ENCODE measurements at regions not wholly inside any gene's neighbourhood (a gene's known extent, or its start where the extent isn't known, plus 50 kb on each side); places are given as distances from the start of the nearest gene placed in this dataset.

GRCh38 chr13:80870186-80870585 is 529.3 kb upstream of the SPRY2 start:
- no peak for FAIRE-seq
- no peak for DNase-seq
- 67 to 68% (median 68%) methylated on average over 5 of the region's 5 CpGs for WGBS, 3 donors

GRCh38 chr13:80866921-80867320 is 526.0 kb upstream of the SPRY2 start:
- 84 to 89% (median 84%) methylated on average over 3 of the region's 3 CpGs for WGBS, 3 donors
- Histone ChIP-seq H3K4me1 (ENCODE audit: control insufficient read depth in 3 of 3, insufficient read depth in 2 of 3, low read depth in 1 of 3, low read length in 2 of 3) (no peaks in the 10 kb centered on the region), H3K27me3 (ENCODE audit: control insufficient read depth in 3 of 3, insufficient read depth in 3 of 3, low read length in 3 of 3) (no peaks in the 10 kb centered on the region), H3K36me3 (ENCODE audit: control insufficient read depth in 3 of 3, insufficient read depth in 2 of 3, low read depth in 1 of 3, low read length in 3 of 3) (no peaks in the 10 kb centered on the region), H3K4me3 (ENCODE audit: low read depth in 1 of 3, low read length in 3 of 3) (no peak overlapping the region), H3K27ac (ENCODE audit: low read depth in 1 of 3, low read length in 2 of 3) (no peak overlapping the region), H3K9me3 (ENCODE audit: control insufficient read depth in 2 of 2, insufficient read depth in 1 of 2, low read depth in 1 of 2, low read length in 1 of 2) (no peaks in the 10 kb centered on the region)
- FAIRE-seq: no peak
- no peak for DNase-seq

More at GRCh38 chr13:80870186-80870585, 529.3 kb upstream of the SPRY2 start:
- H3K27me3 ChIP-seq (ENCODE audit: control insufficient read depth in 3 of 3, insufficient read depth in 3 of 3, low read length in 3 of 3): no peaks in the 10 kb centered on the region
- no peaks in the 10 kb centered on the region for H3K36me3 ChIP-seq (ENCODE audit: control insufficient read depth in 3 of 3, insufficient read depth in 2 of 3, low read depth in 1 of 3, low read length in 3 of 3)
- no peaks in the 10 kb centered on the region for H3K9me3 ChIP-seq (ENCODE audit: control insufficient read depth in 2 of 2, insufficient read depth in 1 of 2, low read depth in 1 of 2, low read length in 1 of 2)
- no peaks in the 10 kb centered on the region for H3K4me1 ChIP-seq (ENCODE audit: control insufficient read depth in 3 of 3, insufficient read depth in 2 of 3, low read depth in 1 of 3, low read length in 2 of 3)
- no peak overlapping the region for H3K4me3 ChIP-seq (ENCODE audit: low read depth in 1 of 3, low read length in 3 of 3)
- no peak overlapping the region for H3K27ac ChIP-seq (ENCODE audit: low read depth in 1 of 3, low read length in 2 of 3)

- Histone ChIP-seq H3K27me3 (ENCODE audit: control insufficient read depth in 3 of 3, insufficient read depth in 3 of 3, low read length in 3 of 3) (no peaks in the 10 kb centered on the region), H3K27ac (ENCODE audit: low read depth in 1 of 3, low read length in 2 of 3) (no peak overlapping the region), H3K4me3 (ENCODE audit: low read depth in 1 of 3, low read length in 3 of 3) (no peak overlapping the region), H3K4me1 (ENCODE audit: control insufficient read depth in 3 of 3, insufficient read depth in 2 of 3, low read depth in 1 of 3, low read length in 2 of 3) (no peaks in the 10 kb centered on the region), H3K36me3 (ENCODE audit: control insufficient read depth in 3 of 3, insufficient read depth in 2 of 3, low read depth in 1 of 3, low read length in 3 of 3) (no peaks in the 10 kb centered on the region), H3K9me3 (ENCODE audit: control insufficient read depth in 2 of 2, insufficient read depth in 1 of 2, low read depth in 1 of 2, low read length in 1 of 2) (no peaks in the 10 kb centered on the region)
- 11 to 53% (median 26%) methylated on average over 1 of the region's 1 CpG for WGBS, 3 donors
- DNase-seq (no peak), FAIRE-seq (no peak)
These were observed 524.4 kb upstream of the SPRY2 start for GRCh38 chr13:80865329-80865728.

- Histone ChIP-seq H3K4me1 (ENCODE audit: control insufficient read depth in 3 of 3, insufficient read depth in 2 of 3, low read depth in 1 of 3, low read length in 2 of 3) (no peaks in the 10 kb centered on the region), H3K9me3 (ENCODE audit: control insufficient read depth in 2 of 2, insufficient read depth in 1 of 2, low read depth in 1 of 2, low read length in 1 of 2) (no peaks in the 10 kb centered on the region), H3K27me3 (ENCODE audit: control insufficient read depth in 3 of 3, insufficient read depth in 3 of 3, low read length in 3 of 3) (no peaks in the 10 kb centered on the region), H3K27ac (ENCODE audit: low read depth in 1 of 3, low read length in 2 of 3) (no peak overlapping the region), H3K36me3 (ENCODE audit: control insufficient read depth in 3 of 3, insufficient read depth in 2 of 3, low read depth in 1 of 3, low read length in 3 of 3) (no peaks in the 10 kb centered on the region), H3K4me3 (ENCODE audit: low read depth in 1 of 3, low read length in 3 of 3) (no peak overlapping the region)
- WGBS, 3 donors: 48 to 83% (median 70%) methylated on average over 4 of the region's 4 CpGs
- peak in 1 of 2 donors; percentile 12 for DNase-seq
- no peak for FAIRE-seq
These were observed 521.5 kb upstream of the SPRY2 start for GRCh38 chr13:80862456-80862855.

GRCh38 chr13:80860845-80861244 is 519.9 kb upstream of the SPRY2 start:
- no peak overlapping the region for H3K27ac ChIP-seq (ENCODE audit: low read depth in 1 of 3, low read length in 2 of 3)
- no peaks in the 10 kb centered on the region for H3K9me3 ChIP-seq (ENCODE audit: control insufficient read depth in 2 of 2, insufficient read depth in 1 of 2, low read depth in 1 of 2, low read length in 1 of 2)
- no peak overlapping the region for H3K4me3 ChIP-seq (ENCODE audit: low read depth in 1 of 3, low read length in 3 of 3)
- no peaks in the 10 kb centered on the region for H3K36me3 ChIP-seq (ENCODE audit: control insufficient read depth in 3 of 3, insufficient read depth in 2 of 3, low read depth in 1 of 3, low read length in 3 of 3)
- no peaks in the 10 kb centered on the region for H3K27me3 ChIP-seq (ENCODE audit: control insufficient read depth in 3 of 3, insufficient read depth in 3 of 3, low read length in 3 of 3)
- FAIRE-seq: no peak
- H3K4me1 ChIP-seq (ENCODE audit: control insufficient read depth in 3 of 3, insufficient read depth in 2 of 3, low read depth in 1 of 3, low read length in 2 of 3): no peaks in the 10 kb centered on the region
- 64 to 72% (median 71%) methylated on average over 2 of the region's 2 CpGs for WGBS, 3 donors
- no peak for DNase-seq

GRCh38 chr13:80858131-80858530 is 517.2 kb upstream of the SPRY2 start:
- Histone ChIP-seq H3K4me3 (ENCODE audit: low read depth in 1 of 3, low read length in 3 of 3) (no peak overlapping the region), H3K9me3 (ENCODE audit: control insufficient read depth in 2 of 2, insufficient read depth in 1 of 2, low read depth in 1 of 2, low read length in 1 of 2) (no peaks in the 10 kb centered on the region), H3K36me3 (ENCODE audit: control insufficient read depth in 3 of 3, insufficient read depth in 2 of 3, low read depth in 1 of 3, low read length in 3 of 3) (no peaks in the 10 kb centered on the region), H3K27ac (ENCODE audit: low read depth in 1 of 3, low read length in 2 of 3) (no peak overlapping the region), H3K27me3 (ENCODE audit: control insufficient read depth in 3 of 3, insufficient read depth in 3 of 3, low read length in 3 of 3) (no peaks in the 10 kb centered on the region), H3K4me1 (ENCODE audit: control insufficient read depth in 3 of 3, insufficient read depth in 2 of 3, low read depth in 1 of 3, low read length in 2 of 3) (no peaks in the 10 kb centered on the region)
- WGBS, 3 donors: 87 to 97% (median 94%) methylated on average over 2 of the region's 2 CpGs
- no peak for DNase-seq
- FAIRE-seq: no peak

- no peaks in the 10 kb centered on the region for H3K27me3 ChIP-seq (ENCODE audit: control insufficient read depth in 3 of 3, insufficient read depth in 3 of 3, low read length in 3 of 3)
- no peaks in the 10 kb centered on the region for H3K4me1 ChIP-seq (ENCODE audit: control insufficient read depth in 3 of 3, insufficient read depth in 2 of 3, low read depth in 1 of 3, low read length in 2 of 3)
- H3K9me3 ChIP-seq (ENCODE audit: control insufficient read depth in 2 of 2, insufficient read depth in 1 of 2, low read depth in 1 of 2, low read length in 1 of 2): no peaks in the 10 kb centered on the region
- FAIRE-seq: no peak
- H3K4me3 ChIP-seq (ENCODE audit: low read depth in 1 of 3, low read length in 3 of 3): no peak overlapping the region
- no peaks in the 10 kb centered on the region for H3K36me3 ChIP-seq (ENCODE audit: control insufficient read depth in 3 of 3, insufficient read depth in 2 of 3, low read depth in 1 of 3, low read length in 3 of 3)
- no peak overlapping the region for H3K27ac ChIP-seq (ENCODE audit: low read depth in 1 of 3, low read length in 2 of 3)
- no peak for DNase-seq
These were observed 516.4 kb upstream of the SPRY2 start for GRCh38 chr13:80857321-80857720.

GRCh38 chr13:80850771-80851170 is 509.8 kb upstream of the SPRY2 start:
- Histone ChIP-seq H3K4me1 (ENCODE audit: control insufficient read depth in 3 of 3, insufficient read depth in 2 of 3, low read depth in 1 of 3, low read length in 2 of 3) (no peaks in the 10 kb centered on the region), H3K27me3 (ENCODE audit: control insufficient read depth in 3 of 3, insufficient read depth in 3 of 3, low read length in 3 of 3) (no peaks in the 10 kb centered on the region), H3K27ac (ENCODE audit: low read depth in 1 of 3, low read length in 2 of 3) (no peak overlapping the region), H3K36me3 (ENCODE audit: control insufficient read depth in 3 of 3, insufficient read depth in 2 of 3, low read depth in 1 of 3, low read length in 3 of 3) (no peaks in the 10 kb centered on the region), H3K4me3 (ENCODE audit: low read depth in 1 of 3, low read length in 3 of 3) (no peak overlapping the region), H3K9me3 (ENCODE audit: control insufficient read depth in 2 of 2, insufficient read depth in 1 of 2, low read depth in 1 of 2, low read length in 1 of 2) (no peaks in the 10 kb centered on the region)
- 67 to 83% (median 69%) methylated on average over 2 of the region's 2 CpGs for WGBS, 3 donors
- DNase-seq: no peak
- no peak for FAIRE-seq

- 83 to 90% (median 83%) methylated on average over 1 of the region's 1 CpG for WGBS, 3 donors
- no peak for DNase-seq
- Histone ChIP-seq H3K27me3 (ENCODE audit: control insufficient read depth in 3 of 3, insufficient read depth in 3 of 3, low read length in 3 of 3) (no peaks in the 10 kb centered on the region), H3K36me3 (ENCODE audit: control insufficient read depth in 3 of 3, insufficient read depth in 2 of 3, low read depth in 1 of 3, low read length in 3 of 3) (no peaks in the 10 kb centered on the region), H3K4me1 (ENCODE audit: control insufficient read depth in 3 of 3, insufficient read depth in 2 of 3, low read depth in 1 of 3, low read length in 2 of 3) (no peaks in the 10 kb centered on the region), H3K9me3 (ENCODE audit: control insufficient read depth in 2 of 2, insufficient read depth in 1 of 2, low read depth in 1 of 2, low read length in 1 of 2) (no peaks in the 10 kb centered on the region), H3K4me3 (ENCODE audit: low read depth in 1 of 3, low read length in 3 of 3) (no peak overlapping the region), H3K27ac (ENCODE audit: low read depth in 1 of 3, low read length in 2 of 3) (no peak overlapping the region)
- FAIRE-seq: no peak
These were observed 503.2 kb upstream of the SPRY2 start for GRCh38 chr13:80844164-80844563.

All from small intestine (tissue), 7 donors.